DND-41 (cell line): ENCODE measurements at regions not wholly inside any gene's neighbourhood (a gene's known extent, or its start where the extent isn't known, plus 50 kb on each side); places are given as distances from the start of the nearest gene placed in this dataset.

Experiments
- CTCF ChIP-seq: IDR thresholded peaks from 2 replicates; pipeline ENCODE4 v1.5.1; 2012; ENCODE audit warnings: borderline replicate concordance, low read length, moderate library complexity, mild to moderate bottlenecking; ENCODE audit not compliant: poor library complexity, severe bottlenecking; ENCODE audit errors: extremely low read depth
- EZH2 ChIP-seq: IDR thresholded peaks from 3 replicates; pipeline ENCODE4 v1.6.1; 2012; ENCODE audit warnings: borderline replicate concordance, low read depth, mild to moderate bottlenecking, moderate library complexity, low read length, inconsistent platforms; ENCODE audit not compliant: severe bottlenecking

GRCh38 chr6:113723182-113723581 lies 134.0 kb upstream of the MARCKS start:
- TF ChIP-seq CTCF (no peak), EZH2 (no peak)
